Ishikawa (cell line): ENCODE measurements at regions not wholly inside any gene's neighbourhood (a gene's known extent, or its start where the extent isn't known, plus 50 kb on each side); places are given as distances from the start of the nearest gene placed in this dataset.

ENCODE experiments used
- CEBPB ChIP-seq: IDR thresholded peaks from 2 replicates; pipeline ENCODE4 v1.6.1; 2012
- CREB1 ChIP-seq: IDR thresholded peaks from 2 replicates; pipeline ENCODE4 v1.6.1; 2012; ENCODE audit warnings: low read depth
- EGR1 ChIP-seq: IDR thresholded peaks from 2 replicates; pipeline ENCODE4 v1.6.1; 2012
- EP300 ChIP-seq: IDR thresholded peaks from 2 replicates; pipeline ENCODE4 v1.6.1; 2012; ENCODE audit warnings: borderline replicate concordance
- FOXM1 ChIP-seq: IDR thresholded peaks from 2 replicates; pipeline ENCODE4 v1.6.1; 2012; ENCODE audit warnings: low read depth, borderline replicate concordance
- NFIC ChIP-seq: IDR thresholded peaks from 2 replicates; pipeline ENCODE4 v1.6.1; 2012
- RAD21 ChIP-seq: IDR thresholded peaks from 2 replicates; pipeline ENCODE4 v1.6.1; 2012; ENCODE audit warnings: low read depth
- REST ChIP-seq: IDR thresholded peaks from 2 replicates; pipeline ENCODE4 v1.6.1; 2012; ENCODE audit warnings: low read depth, mild to moderate bottlenecking
- TAF1 ChIP-seq: IDR thresholded peaks from 2 replicates; pipeline ENCODE4 v1.6.1; 2012; ENCODE audit warnings: low read depth, mild to moderate bottlenecking
- TCF12 ChIP-seq: IDR thresholded peaks from 2 replicates; pipeline ENCODE4 v1.6.1; 2012; ENCODE audit warnings: low read depth
- TEAD4 ChIP-seq: IDR thresholded peaks from 2 replicates; pipeline ENCODE4 v1.6.1; 2012
- YY1 ChIP-seq: IDR thresholded peaks from 2 replicates; pipeline ENCODE4 v1.6.1; 2012; ENCODE audit warnings: low read depth
- ZBTB7A ChIP-seq: IDR thresholded peaks from 2 replicates; pipeline ENCODE4 v1.6.1; 2012; ENCODE audit warnings: low read depth
- TF ChIP-seq, protein P1 (sequence below): IDR thresholded peaks from 2 replicates; pipeline ENCODE4 v1.6.1; 2012
- TF ChIP-seq, protein P2 (sequence below): IDR thresholded peaks from 2 replicates; pipeline ENCODE4 v1.6.1; 2012

GRCh38 chr10:124259139-124259825, 159.4 kb downstream of the OAT start:
- TF ChIP-seq EP300: no peak
- TF ChIP-seq ZBTB7A: no peak
- TF ChIP-seq RAD21: peak; percentile 64

GRCh38 chr10:124257781-124258180, 160.9 kb downstream of the OAT start:
- TF ChIP-seq CEBPB (no peak), ZBTB7A (no peak), YY1 (no peak), EGR1 (no peak)
- TF ChIP-seq, protein P1, sequence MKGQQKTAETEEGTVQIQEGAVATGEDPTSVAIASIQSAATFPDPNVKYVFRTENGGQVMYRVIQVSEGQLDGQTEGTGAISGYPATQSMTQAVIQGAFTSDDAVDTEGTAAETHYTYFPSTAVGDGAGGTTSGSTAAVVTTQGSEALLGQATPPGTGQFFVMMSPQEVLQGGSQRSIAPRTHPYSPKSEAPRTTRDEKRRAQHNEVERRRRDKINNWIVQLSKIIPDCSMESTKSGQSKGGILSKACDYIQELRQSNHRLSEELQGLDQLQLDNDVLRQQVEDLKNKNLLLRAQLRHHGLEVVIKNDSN: no peak

GRCh38 chr10:124256151-124256550, 162.6 kb downstream of the OAT start:
- TF ChIP-seq TCF12 (no peak), CREB1 (no peak)

- TF ChIP-seq EP300 (no peak), EGR1 (no peak), NFIC (no peak), REST (no peak), CEBPB (no peak), YY1 (no peak)
Observed at GRCh38 chr10:124255556-124255955, 162.2 kb upstream of the CHST15 start.

DNA sequence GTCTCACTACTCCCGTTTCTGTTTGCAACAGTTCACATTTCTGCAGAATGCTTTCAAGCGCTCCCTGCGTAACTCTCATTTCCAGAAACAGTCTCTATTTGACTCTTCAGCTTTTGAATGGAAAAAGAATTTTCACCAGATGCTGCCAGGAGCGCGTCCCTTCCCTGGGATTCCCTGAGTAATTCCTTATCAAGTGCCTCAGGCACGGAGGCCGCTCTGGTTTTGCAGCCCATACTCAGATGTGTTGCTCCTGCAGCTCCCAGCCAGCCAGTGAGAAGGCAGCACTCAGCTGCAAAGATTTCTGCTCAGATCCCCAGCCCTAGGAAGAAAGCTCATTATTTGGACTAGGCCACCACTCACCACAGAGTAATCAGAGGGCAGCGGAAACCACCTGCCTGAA, 161.1 kb upstream of the CHST15 start:
- TF ChIP-seq, protein P1: no peak
- TF ChIP-seq NFIC (no peak), EP300 (no peak), YY1 (no peak), TAF1 (no peak), REST (no peak), TEAD4 (no peak), EGR1 (no peak), TCF12 (no peak), RAD21 (no peak), ZBTB7A (no peak), CREB1 (no peak), CEBPB (no peak)
- TF ChIP-seq, protein P2, sequence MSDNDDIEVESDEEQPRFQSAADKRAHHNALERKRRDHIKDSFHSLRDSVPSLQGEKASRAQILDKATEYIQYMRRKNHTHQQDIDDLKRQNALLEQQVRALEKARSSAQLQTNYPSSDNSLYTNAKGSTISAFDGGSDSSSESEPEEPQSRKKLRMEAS: no peak

DNA sequence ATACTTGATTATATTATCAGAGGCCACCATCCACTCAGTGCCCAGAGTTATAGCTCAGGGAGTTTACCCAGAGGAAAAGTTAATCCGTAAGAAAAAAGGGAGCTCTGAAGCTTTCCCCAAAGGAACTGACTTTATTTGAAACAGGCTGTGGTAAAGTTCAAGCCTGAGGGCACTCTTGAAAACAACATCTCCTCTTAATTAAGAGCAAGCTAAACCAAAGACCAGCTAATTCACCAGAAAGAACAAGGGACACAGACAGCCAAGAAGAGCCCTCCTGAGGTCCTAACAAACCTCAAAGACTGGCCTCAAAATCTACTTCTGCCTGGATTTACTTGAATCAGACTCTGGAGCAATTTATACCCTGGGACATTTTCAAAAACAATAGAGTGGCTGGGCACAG, 159.6 kb upstream of the CHST15 start:
- TF ChIP-seq, protein P1: no peak
- no peak for TF ChIP-seq NFIC
- no peak for TF ChIP-seq ZBTB7A
- no peak for TF ChIP-seq TEAD4
- TF ChIP-seq TCF12: no peak
- no peak for TF ChIP-seq CEBPB
- no peak for TF ChIP-seq RAD21
- no peak for TF ChIP-seq YY1
- no peak for TF ChIP-seq TAF1
- TF ChIP-seq CREB1: no peak
- TF ChIP-seq, protein P2: no peak
- TF ChIP-seq FOXM1: no peak
- no peak for TF ChIP-seq EGR1
- no peak for TF ChIP-seq REST
